Thyroid gland (tissue), 4 donors: ENCODE measurements at regions not wholly inside any gene's neighbourhood (a gene's known extent, or its start where the extent isn't known, plus 50 kb on each side); places are given as distances from the start of the nearest gene placed in this dataset.

Source experiments
- DNase-seq, 2 donors: peaks; one replicate each; pipeline ENCODE4 v3.0.0-alpha.2; 2019
- H3K27ac ChIP-seq, 3 donors: fragments of 200-600 bp; sonication (generic); 1 replicate in 2 of 3; 2 replicates in 1 of 3; pipeline ENCODE4 v1.5.1; 2016 to 2019; ENCODE audit warnings: mild to moderate bottlenecking in 1 of 3, moderate library complexity in 1 of 3
- H3K27me3 ChIP-seq: fragments of 200-600 bp; sonication (generic); one replicate; pipeline ENCODE4 v1.5.1; 2019
- H3K36me3 ChIP-seq, 2 donors: fragments of 200-600 bp; sonication (generic); one replicate each; pipeline ENCODE4 v1.5.1; 2016 to 2019
- H3K4me1 ChIP-seq, 2 donors: fragments of 200-600 bp; sonication (generic); one replicate each; pipeline ENCODE4 v1.5.1; 2017 to 2019
- H3K4me3 ChIP-seq, 3 donors: fragments of 200-600 bp; sonication (generic); replicated peaks in 1 of 3; 1 replicate in 2 of 3; 2 replicates in 1 of 3; pipeline ENCODE4 v1.5.1; 2016; ENCODE audit warnings: mild to moderate bottlenecking in 1 of 3
- H3K9me3 ChIP-seq: fragments of 200-600 bp; sonication (generic); one replicate; pipeline ENCODE4 v1.5.1; 2017
- CTCF ChIP-seq, 6 experiments: fragments of 200-600 bp in 3 of 6; fragments of 450-650 bp in 3 of 6; sonication (generic) in 3 of 6; IDR thresholded peaks; one replicate each; pipeline ENCODE4 v1.5.1; 2016 to 2019; ENCODE audit warnings: antibody characterized with exemption in 6 of 6, mild to moderate bottlenecking in 2 of 6, inconsistent platforms in 1 of 6, moderate library complexity in 1 of 6
- POLR2A ChIP-seq, 2 donors: fragments of 450-650 bp; IDR thresholded peaks; one replicate each; pipeline ENCODE4 v1.6.1; 2017; ENCODE audit warnings: antibody characterized with exemption in 2 of 2, mild to moderate bottlenecking in 2 of 2, moderate library complexity in 1 of 2
- WGBS, 2 donors: methylation state at CpG; one replicate each; pipeline ENCODE4 v1.1.5; 2017; 5-methylcytosine and 5-hydroxymethylcytosine counted together
- intact Hi-C: fragments of 100-400 bp; cut with DNase I; formaldehyde crosslinking; loops from one replicate; pipeline ENCODE4 v1.15.1; 2023

GRCh38 chr17:70834039-70834438 is 664.7 kb downstream of the KCNJ2 start:
- DNase-seq, result no peak
- Histone ChIP-seq H3K36me3 (no peaks in the 10 kb centered on the region), H3K4me3 (no peak overlapping the region), H3K4me1 (no peaks in the 10 kb centered on the region), H3K27me3 (no peaks in the 10 kb centered on the region), H3K27ac (no peak overlapping the region), H3K9me3 (no peaks in the 10 kb centered on the region)
- 92 to 96% methylated on average over 3 of the region's 3 CpGs for WGBS, 2 donors
- intact Hi-C loops, result no loop called here
- TF ChIP-seq POLR2A (IDR thresholded peaks at IDR 0.05) (no peak), CTCF (IDR thresholded peaks at IDR 0.05) (no peak)

GRCh38 chr17:70848785-70849184 is 679.5 kb downstream of the KCNJ2 start:
- no peaks in the 10 kb centered on the region for H3K9me3 ChIP-seq
- no peak for TF ChIP-seq CTCF (IDR thresholded peaks at IDR 0.05)
- TF ChIP-seq POLR2A (IDR thresholded peaks at IDR 0.05), result no peak
- intact Hi-C loops, result no loop called here
- H3K4me1 ChIP-seq, result peaks cover 9 to 21% of the 10 kb centered on the region in 2 donors
- no peak for DNase-seq
- H3K4me3 ChIP-seq, result no peak overlapping the region
- H3K27me3 ChIP-seq, result no peaks in the 10 kb centered on the region
- WGBS, 2 donors, result 32% methylated on average over 3 of the region's 3 CpGs
- H3K36me3 ChIP-seq, result no peaks in the 10 kb centered on the region
- H3K27ac ChIP-seq, result peak overlapping the region; percentile 35 to 81 (median 77)

- H3K27me3 ChIP-seq, result no peaks in the 10 kb centered on the region
- no peak for DNase-seq
- no peaks in the 10 kb centered on the region for H3K4me1 ChIP-seq
- 82 to 85% methylated on average over 8 of the region's 8 CpGs for WGBS, 2 donors
- TF ChIP-seq POLR2A (IDR thresholded peaks at IDR 0.05) (no peak), CTCF (IDR thresholded peaks at IDR 0.05) (no peak)
- no peak overlapping the region for H3K27ac ChIP-seq
- no peaks in the 10 kb centered on the region for H3K9me3 ChIP-seq
- intact Hi-C loops, result no loop called here
- no peaks in the 10 kb centered on the region for H3K36me3 ChIP-seq
- H3K4me3 ChIP-seq, result no peak overlapping the region
These were observed 686.2 kb downstream of the KCNJ2 start for GRCh38 chr17:70855401-70856054.

GRCh38 chr17:70857351-70857750 is 688.0 kb downstream of the KCNJ2 start:
- 88 to 98% methylated on average over 3 of the region's 3 CpGs for WGBS, 2 donors
- Histone ChIP-seq H3K9me3 (no peaks in the 10 kb centered on the region), H3K4me3 (no peak overlapping the region), H3K4me1 (no peaks in the 10 kb centered on the region), H3K36me3 (no peaks in the 10 kb centered on the region), H3K27ac (no peak overlapping the region), H3K27me3 (no peaks in the 10 kb centered on the region)
- no peak for DNase-seq
- intact Hi-C loops, result no loop called here
- TF ChIP-seq CTCF (IDR thresholded peaks at IDR 0.05) (no peak), POLR2A (IDR thresholded peaks at IDR 0.05) (no peak)

GRCh38 chr17:70859829-70860228 is 690.5 kb downstream of the KCNJ2 start:
- Histone ChIP-seq H3K36me3 (no peaks in the 10 kb centered on the region), H3K27ac (no peak overlapping the region), H3K4me1 (no peaks in the 10 kb centered on the region), H3K27me3 (no peaks in the 10 kb centered on the region), H3K9me3 (no peaks in the 10 kb centered on the region), H3K4me3 (no peak overlapping the region)
- no peak for DNase-seq
- WGBS, 2 donors, result 73 to 96% methylated on average over 1 of the region's 1 CpG
- intact Hi-C loops, result no loop called here
- no peak for TF ChIP-seq CTCF (IDR thresholded peaks at IDR 0.05)
- TF ChIP-seq POLR2A (IDR thresholded peaks at IDR 0.05), result no peak
